Fibroblast of lung (primary cell): ENCODE measurements at regions not wholly inside any gene's neighbourhood (a gene's known extent, or its start where the extent isn't known, plus 50 kb on each side); places are given as distances from the start of the nearest gene placed in this dataset.

ENCODE experiments used
- DNase-seq, 2 donors: peaks; one replicate each; pipeline versions ENCODE4 v3.0.0 to v3.0.0-alpha.2; 2010; ENCODE audit warnings: low read depth in 2 of 2
- H2AFZ ChIP-seq: 2 replicates; pipeline ENCODE4 v1.5.1; 2012; ENCODE audit warnings: low read length, control low read depth, inconsistent platforms
- H3K27ac ChIP-seq: 2 replicates; pipeline ENCODE4 v1.5.1; 2011; ENCODE audit warnings: low read length, control low read depth; ENCODE audit not compliant: insufficient read depth
- H3K27me3 ChIP-seq: 2 replicates; pipeline ENCODE4 v1.5.1; 2011; ENCODE audit warnings: mild to moderate bottlenecking, low read length; ENCODE audit not compliant: control insufficient read depth, insufficient read depth
- H3K36me3 ChIP-seq: 2 replicates; pipeline ENCODE4 v1.5.1; 2011; ENCODE audit warnings: low read length; ENCODE audit not compliant: control insufficient read depth, insufficient read depth
- H3K4me1 ChIP-seq: 2 replicates; pipeline ENCODE4 v1.5.1; 2011; ENCODE audit warnings: low read length; ENCODE audit not compliant: control insufficient read depth, insufficient read depth; ENCODE audit errors: extremely low read depth
- H3K4me2 ChIP-seq: 2 replicates; pipeline ENCODE4 v1.5.1; 2011; ENCODE audit warnings: low read length, control low read depth; ENCODE audit not compliant: insufficient read depth; ENCODE audit errors: extremely low read depth
- H3K4me3 ChIP-seq, 4 experiments: fragments of 200-600 bp in 1 of 4; sonication (generic) in 1 of 4; replicated peaks in 1 of 4; 2 replicates each; pipeline ENCODE4 v1.5.1; 2011 to 2016; ENCODE audit warnings: low read length in 4 of 4, low read depth in 3 of 4, mild to moderate bottlenecking in 3 of 4, control low read depth in 2 of 4, inconsistent platforms in 1 of 4, mixed read lengths in 1 of 4; ENCODE audit not compliant: insufficient read depth in 1 of 4; ENCODE audit errors: control extremely low read depth in 1 of 4
- H3K79me2 ChIP-seq: 2 replicates; pipeline ENCODE4 v1.5.1; 2012; ENCODE audit warnings: mild to moderate bottlenecking, low read length, inconsistent platforms; ENCODE audit not compliant: control insufficient read depth, insufficient read depth
- H3K9ac ChIP-seq: 2 replicates; pipeline ENCODE4 v1.5.1; 2011; ENCODE audit warnings: mild to moderate bottlenecking, low read length, control low read depth; ENCODE audit not compliant: insufficient read depth
- H3K9me3 ChIP-seq: 2 replicates; pipeline ENCODE4 v1.5.1; 2012; ENCODE audit warnings: low read depth, low read length; ENCODE audit not compliant: control insufficient read depth, insufficient read depth
- H4K20me1 ChIP-seq: 2 replicates; pipeline ENCODE4 v1.5.1; 2011; ENCODE audit warnings: low read length; ENCODE audit not compliant: control insufficient read depth, insufficient read depth; ENCODE audit errors: extremely low read depth
- EZH2 ChIP-seq: IDR thresholded peaks from 2 replicates; pipeline ENCODE4 v1.5.1; 2012; ENCODE audit warnings: low read length, control low read depth, mild to moderate bottlenecking; ENCODE audit errors: missing control alignments
- TF ChIP-seq, protein P1 (sequence below), 2 donors: IDR thresholded peaks in 1 of 2; conservative IDR thresholded peaks in 1 of 2; 1 replicate in 1 of 2; 2 replicates in 1 of 2; pipeline ENCODE4 v1.5.1; 2011 to 2012; ENCODE audit warnings: low read length in 2 of 2, control low read depth in 1 of 2, inconsistent platforms in 1 of 2, low read depth in 1 of 2, mild to moderate bottlenecking in 1 of 2

- no peak overlapping the region for H2AFZ ChIP-seq
- H3K4me1 ChIP-seq, result no peaks in the 10 kb centered on the region
- H3K9ac ChIP-seq, result no peak overlapping the region
- no peaks in the 10 kb centered on the region for H3K27me3 ChIP-seq
- TF ChIP-seq, protein P1, sequence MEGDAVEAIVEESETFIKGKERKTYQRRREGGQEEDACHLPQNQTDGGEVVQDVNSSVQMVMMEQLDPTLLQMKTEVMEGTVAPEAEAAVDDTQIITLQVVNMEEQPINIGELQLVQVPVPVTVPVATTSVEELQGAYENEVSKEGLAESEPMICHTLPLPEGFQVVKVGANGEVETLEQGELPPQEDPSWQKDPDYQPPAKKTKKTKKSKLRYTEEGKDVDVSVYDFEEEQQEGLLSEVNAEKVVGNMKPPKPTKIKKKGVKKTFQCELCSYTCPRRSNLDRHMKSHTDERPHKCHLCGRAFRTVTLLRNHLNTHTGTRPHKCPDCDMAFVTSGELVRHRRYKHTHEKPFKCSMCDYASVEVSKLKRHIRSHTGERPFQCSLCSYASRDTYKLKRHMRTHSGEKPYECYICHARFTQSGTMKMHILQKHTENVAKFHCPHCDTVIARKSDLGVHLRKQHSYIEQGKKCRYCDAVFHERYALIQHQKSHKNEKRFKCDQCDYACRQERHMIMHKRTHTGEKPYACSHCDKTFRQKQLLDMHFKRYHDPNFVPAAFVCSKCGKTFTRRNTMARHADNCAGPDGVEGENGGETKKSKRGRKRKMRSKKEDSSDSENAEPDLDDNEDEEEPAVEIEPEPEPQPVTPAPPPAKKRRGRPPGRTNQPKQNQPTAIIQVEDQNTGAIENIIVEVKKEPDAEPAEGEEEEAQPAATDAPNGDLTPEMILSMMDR (conservative IDR thresholded peaks at IDR 0.05 in 1 of 2, IDR thresholded peaks at IDR 0.05 in 1 of 2; ENCODE audit: low read depth in 1 of 2, low read length in 2 of 2), result no peak
- no peak for TF ChIP-seq EZH2
- no peak overlapping the region for H3K27ac ChIP-seq
- H3K36me3 ChIP-seq, result no peaks in the 10 kb centered on the region
- H3K4me3 ChIP-seq, result no peak overlapping the region
- no peaks in the 10 kb centered on the region for H4K20me1 ChIP-seq
- peak in 1 of 2 donors; percentile 9 for DNase-seq
- no peak overlapping the region for H3K4me2 ChIP-seq
- H3K9me3 ChIP-seq, result no peaks in the 10 kb centered on the region
- H3K79me2 ChIP-seq, result no peaks in the 10 kb centered on the region
Measured at GRCh38 chr16:13453938-13454553, 465.9 kb upstream of the ERCC4 start.

- H4K20me1 ChIP-seq, result no peaks in the 10 kb centered on the region
- no peak overlapping the region for H3K27ac ChIP-seq
- H3K4me3 ChIP-seq, result no peak overlapping the region
- no peak overlapping the region for H3K4me2 ChIP-seq
- no peaks in the 10 kb centered on the region for H3K9me3 ChIP-seq
- H2AFZ ChIP-seq, result no peak overlapping the region
- DNase-seq, result no peak
- H3K36me3 ChIP-seq, result no peaks in the 10 kb centered on the region
- no peaks in the 10 kb centered on the region for H3K27me3 ChIP-seq
- TF ChIP-seq EZH2, result no peak
- TF ChIP-seq, protein P1 (conservative IDR thresholded peaks at IDR 0.05 in 1 of 2, IDR thresholded peaks at IDR 0.05 in 1 of 2; ENCODE audit: low read depth in 1 of 2, low read length in 2 of 2), result no peak
- H3K9ac ChIP-seq, result no peak overlapping the region
- no peaks in the 10 kb centered on the region for H3K4me1 ChIP-seq
- no peaks in the 10 kb centered on the region for H3K79me2 ChIP-seq
Measured at GRCh38 chr16:13463619-13464018, 456.3 kb upstream of the ERCC4 start.

DNA sequence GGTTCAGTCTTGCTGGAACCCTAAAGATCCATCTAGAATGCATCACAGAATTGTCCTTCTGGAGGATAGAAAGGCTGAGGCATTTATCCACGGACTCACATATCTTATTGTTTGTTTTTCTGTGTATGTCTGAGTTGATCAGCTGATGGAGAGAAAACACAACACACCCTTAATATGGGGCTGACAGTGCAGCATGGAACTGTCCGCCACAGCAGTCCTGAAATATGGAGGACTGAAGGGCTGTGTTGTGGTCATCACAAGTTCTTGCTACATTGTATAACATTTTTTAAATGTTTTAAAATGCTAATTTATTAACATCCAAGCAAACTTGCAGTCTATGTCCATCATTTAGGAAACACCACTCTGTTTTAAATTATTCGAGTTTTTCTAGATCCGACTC, 448.9 kb upstream of the ERCC4 start:
- Histone ChIP-seq H2AFZ (no peak overlapping the region), H3K79me2 (no peaks in the 10 kb centered on the region), H3K9me3 (no peaks in the 10 kb centered on the region), H3K27me3 (no peaks in the 10 kb centered on the region), H4K20me1 (no peaks in the 10 kb centered on the region), H3K4me3 (no peak overlapping the region), H3K27ac (no peak overlapping the region), H3K36me3 (no peaks in the 10 kb centered on the region), H3K9ac (no peak overlapping the region), H3K4me2 (no peak overlapping the region), H3K4me1 (no peaks in the 10 kb centered on the region)
- TF ChIP-seq, protein P1 (conservative IDR thresholded peaks at IDR 0.05 in 1 of 2, IDR thresholded peaks at IDR 0.05 in 1 of 2; ENCODE audit: low read depth in 1 of 2, low read length in 2 of 2), result no peak
- TF ChIP-seq EZH2, result no peak
- no peak for DNase-seq
